WTC11 (cell line): ENCODE measurements at regions not wholly inside any gene's neighbourhood (a gene's known extent, or its start where the extent isn't known, plus 50 kb on each side); places are given as distances from the start of the nearest gene placed in this dataset.

ENCODE experiments used
- FOXP4 ChIP-seq: sonication (generic); formaldehyde crosslinking; IDR thresholded peaks from 2 replicates; pipeline ENCODE4 v1.8.0; 2022; ENCODE audit warnings: mild to moderate bottlenecking, missing genetic modification reagents
- OVOL2 ChIP-seq: fragments of 250-450 bp; sonication (Bioruptor Pico); IDR thresholded peaks from 2 replicates; pipeline ENCODE4 v1.9.0; 2021; ENCODE audit warnings: mild to moderate bottlenecking, borderline replicate concordance
- TEAD1 ChIP-seq: sonication (generic); formaldehyde crosslinking; IDR thresholded peaks from 2 replicates; pipeline ENCODE4 v1.8.0; 2022; ENCODE audit warnings: mild to moderate bottlenecking, missing genetic modification reagents
- TF ChIP-seq, protein P1 (sequence below): fragments of 250-450 bp; sonication (Bioruptor Pico); IDR thresholded peaks from 2 replicates; pipeline ENCODE4 v2.1.2; 2022; ENCODE audit warnings: mild to moderate bottlenecking, moderate library complexity

- TF ChIP-seq OVOL2 (CRISPR knock-in tag) (no peak), TEAD1 (no peak), FOXP4 (CRISPR knock-in tag) (no peak)
- TF ChIP-seq, protein P1, sequence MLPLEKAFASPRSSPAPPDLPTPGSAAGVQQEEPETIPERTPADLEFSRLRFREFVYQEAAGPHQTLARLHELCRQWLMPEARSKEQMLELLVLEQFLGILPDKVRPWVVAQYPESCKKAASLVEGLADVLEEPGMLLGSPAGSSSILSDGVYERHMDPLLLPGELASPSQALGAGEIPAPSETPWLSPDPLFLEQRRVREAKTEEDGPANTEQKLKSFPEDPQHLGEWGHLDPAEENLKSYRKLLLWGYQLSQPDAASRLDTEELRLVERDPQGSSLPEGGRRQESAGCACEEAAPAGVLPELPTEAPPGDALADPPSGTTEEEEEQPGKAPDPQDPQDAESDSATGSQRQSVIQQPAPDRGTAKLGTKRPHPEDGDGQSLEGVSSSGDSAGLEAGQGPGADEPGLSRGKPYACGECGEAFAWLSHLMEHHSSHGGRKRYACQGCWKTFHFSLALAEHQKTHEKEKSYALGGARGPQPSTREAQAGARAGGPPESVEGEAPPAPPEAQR = no peak
These were observed 51.4 kb upstream of the VCX3B start (continued) for GRCh38 chrX:8413279-8413678.
